SU-DHL-6 (cell line): ENCODE measurements at regions not wholly inside any gene's neighbourhood (a gene's known extent, or its start where the extent isn't known, plus 50 kb on each side); places are given as distances from the start of the nearest gene placed in this dataset.

ENCODE experiments used
- CTCF ChIP-seq: fragments of 200-600 bp; sonication (generic); IDR thresholded peaks from one replicate; pipeline ENCODE4 v1.5.1; 2017; ENCODE audit warnings: antibody characterized with exemption, mild to moderate bottlenecking, low read length, moderate library complexity; ENCODE audit not compliant: insufficient read depth, poor library complexity, severe bottlenecking
- EZH2phosphoT487 ChIP-seq: fragments of 200-600 bp; sonication (generic), shearing (Covaris generic); conservative IDR thresholded peaks from 2 replicates; pipeline ENCODE4 v1.6.1; 2018; ENCODE audit warnings: mild to moderate bottlenecking, antibody characterized with exemption, low read length, moderate library complexity, mixed read lengths

GRCh38 chr5:57069115-57069835, 104.6 kb upstream of the GPBP1 start:
- TF ChIP-seq CTCF (no peak), EZH2phosphoT487 (no peak)
